ENCODE measurements at regions not wholly inside any gene's neighbourhood (a gene's known extent, or its start where the extent isn't known, plus 50 kb on each side); places are given as distances from the start of the nearest gene placed in this dataset.

GRCh38 chr9:75239176-75239575, 150.9 kb downstream of the OSTF1 start:
- Histone ChIP-seq H3K36me3 (ENCODE audit: control insufficient read depth, insufficient read depth, low read length) (no peaks in the 10 kb centered on the region), H3K4me3 (ENCODE audit: low read depth in 2 of 2, low read length in 2 of 2) (no peak overlapping the region), H3K9me3 (ENCODE audit: control insufficient read depth, insufficient read depth, low read depth, low read length) (no peaks in the 10 kb centered on the region), H3K4me1 (ENCODE audit: control insufficient read depth, insufficient read depth, low read length) (no peaks in the 10 kb centered on the region), H3K27me3 (ENCODE audit: control insufficient read depth, insufficient read depth, low read length) (no peaks in the 10 kb centered on the region; the same call in 1 of the 2 replicates), H3K27ac (ENCODE audit: low read length) (no peak overlapping the region)
- no TSS peak for BruUV-seq (replicated peaks)
- in situ Hi-C loops (cut with HindIII; ENCODE audit: low pct_unique_long_range_greater_than_20kb, low sequenced_read_pairs), result no loop called here
- CTCF ChIA-PET, result no interaction called here
- ATAC-seq (no peak), DNase-seq (ENCODE audit: low read depth, low spot score) (no peak)
- intact Hi-C loops (cut with micrococcal nuclease; ENCODE audit: unreplicated experiment), result no loop called here
- POLR2A ChIA-PET, result no interaction called here
- TF ChIP-seq, protein P1, sequence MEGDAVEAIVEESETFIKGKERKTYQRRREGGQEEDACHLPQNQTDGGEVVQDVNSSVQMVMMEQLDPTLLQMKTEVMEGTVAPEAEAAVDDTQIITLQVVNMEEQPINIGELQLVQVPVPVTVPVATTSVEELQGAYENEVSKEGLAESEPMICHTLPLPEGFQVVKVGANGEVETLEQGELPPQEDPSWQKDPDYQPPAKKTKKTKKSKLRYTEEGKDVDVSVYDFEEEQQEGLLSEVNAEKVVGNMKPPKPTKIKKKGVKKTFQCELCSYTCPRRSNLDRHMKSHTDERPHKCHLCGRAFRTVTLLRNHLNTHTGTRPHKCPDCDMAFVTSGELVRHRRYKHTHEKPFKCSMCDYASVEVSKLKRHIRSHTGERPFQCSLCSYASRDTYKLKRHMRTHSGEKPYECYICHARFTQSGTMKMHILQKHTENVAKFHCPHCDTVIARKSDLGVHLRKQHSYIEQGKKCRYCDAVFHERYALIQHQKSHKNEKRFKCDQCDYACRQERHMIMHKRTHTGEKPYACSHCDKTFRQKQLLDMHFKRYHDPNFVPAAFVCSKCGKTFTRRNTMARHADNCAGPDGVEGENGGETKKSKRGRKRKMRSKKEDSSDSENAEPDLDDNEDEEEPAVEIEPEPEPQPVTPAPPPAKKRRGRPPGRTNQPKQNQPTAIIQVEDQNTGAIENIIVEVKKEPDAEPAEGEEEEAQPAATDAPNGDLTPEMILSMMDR (IDR thresholded peaks at IDR 0.05), result no peak
- TF ChIP-seq REST (IDR thresholded peaks at IDR 0.05; ENCODE audit: insufficient read depth in 1 of 2, low read depth in 2 of 2, low read length in 1 of 2), result no peak

- Histone ChIP-seq H3K27ac (ENCODE audit: low read length) (no peak overlapping the region), H3K4me3 (ENCODE audit: low read depth in 2 of 2, low read length in 2 of 2) (no peak overlapping the region), H3K27me3 (ENCODE audit: control insufficient read depth, insufficient read depth, low read length) (no peaks in the 10 kb centered on the region; the same call in 1 of the 2 replicates), H3K36me3 (ENCODE audit: control insufficient read depth, insufficient read depth, low read length) (no peaks in the 10 kb centered on the region), H3K4me1 (ENCODE audit: control insufficient read depth, insufficient read depth, low read length) (no peaks in the 10 kb centered on the region), H3K9me3 (ENCODE audit: control insufficient read depth, insufficient read depth, low read depth, low read length) (no peaks in the 10 kb centered on the region)
- DNase-seq (ENCODE audit: low read depth, low spot score), result no peak
- no peak for ATAC-seq
- no TSS peak for BruUV-seq (replicated peaks)
- CTCF ChIA-PET, result no interaction called here
- in situ Hi-C loops (cut with HindIII; ENCODE audit: low pct_unique_long_range_greater_than_20kb, low sequenced_read_pairs), result no loop called here
- TF ChIP-seq REST (IDR thresholded peaks at IDR 0.05; ENCODE audit: insufficient read depth in 1 of 2, low read depth in 2 of 2, low read length in 1 of 2) (no peak), POLR2AphosphoS5 (IDR thresholded peaks at IDR 0.05; ENCODE audit: low read depth, low read length) (no peak), TCF7L2 (IDR thresholded peaks at IDR 0.05; ENCODE audit: low read depth, low read length) (no peak), SIN3A (IDR thresholded peaks at IDR 0.05; ENCODE audit: borderline replicate concordance, insufficient read depth, low read depth, low read length) (no peak)
- TF ChIP-seq, protein P1 (IDR thresholded peaks at IDR 0.05), result no peak
- intact Hi-C loops (cut with micrococcal nuclease; ENCODE audit: unreplicated experiment), result no loop called here
- POLR2A ChIA-PET, result no interaction called here
Observed at GRCh38 chr9:75242426-75242825, 154.1 kb downstream of the OSTF1 start.
